ENCODE measurements at regions not wholly inside any gene's neighbourhood (a gene's known extent, or its start where the extent isn't known, plus 50 kb on each side); places are given as distances from the start of the nearest gene placed in this dataset.
"Not testable (repeated sequence)": the region's sequence is repeated elsewhere in the genome, so short reads cannot be mapped to it uniquely, and the experiment has no call there.

DNA sequence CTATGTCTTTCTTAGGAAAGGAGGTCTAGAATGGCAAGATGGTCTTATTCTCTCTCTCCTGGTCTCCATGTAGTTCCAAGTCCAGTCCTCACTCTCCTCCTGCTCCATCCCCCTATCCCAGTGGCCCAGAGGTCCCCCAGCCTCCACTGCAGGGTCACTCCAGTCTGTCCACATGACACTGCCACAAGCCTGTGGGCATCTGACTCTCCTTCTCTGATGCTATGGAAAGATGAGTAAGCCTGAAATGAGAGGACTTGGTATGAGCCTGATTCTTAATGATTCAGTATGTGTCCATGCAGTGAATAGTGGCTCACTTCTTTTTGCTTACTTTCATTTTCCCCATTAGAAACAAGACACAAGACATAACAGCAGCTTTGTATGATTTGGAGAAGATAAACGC lies 516.8 kb upstream of the ADGRL3 start:
- no peaks in the 10 kb centered on the region for H3K27me3 ChIP-seq (ENCODE audit: control insufficient read depth in 1 of 2, insufficient read depth in 2 of 2, low read length in 2 of 2)
- H3K9ac ChIP-seq (ENCODE audit: low read depth in 1 of 2, low read length in 2 of 2): no peak overlapping the region
- no peaks in the 10 kb centered on the region for H3K4me1 ChIP-seq (ENCODE audit: control insufficient read depth in 1 of 2, insufficient read depth in 2 of 2, low read length in 2 of 2)
- peak overlapping the region; percentile 43 for H3K27ac ChIP-seq (ENCODE audit: low read depth, low read length)
- no peak overlapping the region for H3K4me3 ChIP-seq (ENCODE audit: low read depth in 1 of 2, low read length in 2 of 2)
- no peaks in the 10 kb centered on the region for H3K9me3 ChIP-seq (ENCODE audit: control insufficient read depth in 1 of 2, low read length in 2 of 2)
- no peaks in the 10 kb centered on the region for H3K36me3 ChIP-seq (ENCODE audit: control insufficient read depth in 1 of 2, insufficient read depth in 2 of 2, low read length in 2 of 2)

DNA sequence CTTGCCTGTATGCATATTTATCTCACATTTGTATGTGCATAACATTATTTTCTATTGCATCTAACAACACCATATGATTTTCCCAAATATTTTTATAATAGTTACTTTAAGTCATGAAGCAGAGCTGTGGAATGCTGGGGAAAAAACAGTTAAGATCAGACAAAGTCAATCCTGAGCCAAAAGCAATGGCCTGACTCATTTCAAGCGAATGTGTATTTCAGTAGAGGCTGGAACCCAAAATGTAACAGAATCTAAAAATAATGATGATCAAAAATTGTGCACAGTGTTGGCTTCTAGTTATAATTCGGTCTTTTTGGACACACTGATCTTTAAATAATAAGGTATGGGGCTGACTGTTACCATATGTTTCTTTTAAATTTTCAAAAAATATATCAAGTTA lies 516.2 kb upstream of the ADGRL3 start:
- no peaks in the 10 kb centered on the region for H3K4me1 ChIP-seq (ENCODE audit: control insufficient read depth in 1 of 2, insufficient read depth in 2 of 2, low read length in 2 of 2)
- H3K27me3 ChIP-seq (ENCODE audit: control insufficient read depth in 1 of 2, insufficient read depth in 2 of 2, low read length in 2 of 2): no peaks in the 10 kb centered on the region
- H3K4me3 ChIP-seq (ENCODE audit: low read depth in 1 of 2, low read length in 2 of 2): no peak overlapping the region
- no peak overlapping the region for H3K27ac ChIP-seq (ENCODE audit: low read depth, low read length)
- H3K36me3 ChIP-seq (ENCODE audit: control insufficient read depth in 1 of 2, insufficient read depth in 2 of 2, low read length in 2 of 2): no peaks in the 10 kb centered on the region
- H3K9ac ChIP-seq (ENCODE audit: low read depth in 1 of 2, low read length in 2 of 2): no peak overlapping the region
- H3K9me3 ChIP-seq (ENCODE audit: control insufficient read depth in 1 of 2, low read length in 2 of 2): peaks cover 0 to 3% of the 10 kb centered on the region in 2 donors

- not testable (repeated sequence) for H3K27ac ChIP-seq (ENCODE audit: low read depth, low read length); H3K36me3 ChIP-seq (ENCODE audit: control insufficient read depth in 1 of 2, insufficient read depth in 2 of 2, low read length in 2 of 2); H3K9me3 ChIP-seq (ENCODE audit: control insufficient read depth in 1 of 2, low read length in 2 of 2); H3K9ac ChIP-seq (ENCODE audit: low read depth in 1 of 2, low read length in 2 of 2); H3K4me1 ChIP-seq (ENCODE audit: control insufficient read depth in 1 of 2, insufficient read depth in 2 of 2, low read length in 2 of 2); H3K27me3 ChIP-seq (ENCODE audit: control insufficient read depth in 1 of 2, insufficient read depth in 2 of 2, low read length in 2 of 2); H3K4me3 ChIP-seq (ENCODE audit: low read depth in 1 of 2, low read length in 2 of 2)
Observed at GRCh38 chr4:60696062-60696461, 504.1 kb upstream of the ADGRL3 start.

DNA sequence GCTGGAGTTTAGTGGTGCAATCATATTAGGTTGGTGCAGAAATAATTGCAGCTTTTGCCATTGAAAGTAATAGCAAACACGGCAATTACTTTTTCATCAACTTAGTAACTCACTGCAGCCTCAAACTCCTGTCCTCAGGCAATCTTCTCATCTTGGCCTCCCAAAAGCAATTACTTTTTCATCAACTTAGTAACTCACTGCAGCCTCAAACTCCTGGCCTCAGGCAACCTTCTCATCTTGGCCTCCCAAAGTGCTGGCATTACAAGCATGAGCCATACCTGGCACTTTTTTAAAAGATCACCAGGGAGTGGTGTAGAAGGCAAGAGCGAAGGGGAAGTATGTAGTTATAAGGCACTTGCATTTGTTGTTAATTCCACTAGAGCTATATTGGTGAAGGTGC lies 491.1 kb upstream of the ADGRL3 start:
- Histone ChIP-seq H3K36me3 (ENCODE audit: control insufficient read depth in 1 of 2, insufficient read depth in 2 of 2, low read length in 2 of 2) (no peaks in the 10 kb centered on the region), H3K27ac (ENCODE audit: low read depth, low read length) (no peak overlapping the region), H3K9ac (ENCODE audit: low read depth in 1 of 2, low read length in 2 of 2) (no peak overlapping the region), H3K9me3 (ENCODE audit: control insufficient read depth in 1 of 2, low read length in 2 of 2) (no peaks in the 10 kb centered on the region), H3K4me3 (ENCODE audit: low read depth in 1 of 2, low read length in 2 of 2) (no peak overlapping the region), H3K4me1 (ENCODE audit: control insufficient read depth in 1 of 2, insufficient read depth in 2 of 2, low read length in 2 of 2) (no peaks in the 10 kb centered on the region), H3K27me3 (ENCODE audit: control insufficient read depth in 1 of 2, insufficient read depth in 2 of 2, low read length in 2 of 2) (no peaks in the 10 kb centered on the region)

- H3K36me3 ChIP-seq (ENCODE audit: control insufficient read depth in 1 of 2, insufficient read depth in 2 of 2, low read length in 2 of 2): no peaks in the 10 kb centered on the region
- H3K9me3 ChIP-seq (ENCODE audit: control insufficient read depth in 1 of 2, low read length in 2 of 2): no peaks in the 10 kb centered on the region
- H3K4me1 ChIP-seq (ENCODE audit: control insufficient read depth in 1 of 2, insufficient read depth in 2 of 2, low read length in 2 of 2): no peaks in the 10 kb centered on the region
- H3K27me3 ChIP-seq (ENCODE audit: control insufficient read depth in 1 of 2, insufficient read depth in 2 of 2, low read length in 2 of 2): no peaks in the 10 kb centered on the region
- no peak overlapping the region for H3K27ac ChIP-seq (ENCODE audit: low read depth, low read length)
- no peak overlapping the region for H3K4me3 ChIP-seq (ENCODE audit: low read depth in 1 of 2, low read length in 2 of 2)
- no peak overlapping the region for H3K9ac ChIP-seq (ENCODE audit: low read depth in 1 of 2, low read length in 2 of 2)
Observed at GRCh38 chr4:60718874-60719273, 481.3 kb upstream of the ADGRL3 start.

GRCh38 chr4:60721685-60722084 lies 478.4 kb upstream of the ADGRL3 start:
- Histone ChIP-seq H3K9ac (ENCODE audit: low read depth in 1 of 2, low read length in 2 of 2) (no peak overlapping the region), H3K27me3 (ENCODE audit: control insufficient read depth in 1 of 2, insufficient read depth in 2 of 2, low read length in 2 of 2) (no peaks in the 10 kb centered on the region), H3K36me3 (ENCODE audit: control insufficient read depth in 1 of 2, insufficient read depth in 2 of 2, low read length in 2 of 2) (no peaks in the 10 kb centered on the region), H3K4me3 (ENCODE audit: low read depth in 1 of 2, low read length in 2 of 2) (no peak overlapping the region), H3K4me1 (ENCODE audit: control insufficient read depth in 1 of 2, insufficient read depth in 2 of 2, low read length in 2 of 2) (no peaks in the 10 kb centered on the region), H3K9me3 (ENCODE audit: control insufficient read depth in 1 of 2, low read length in 2 of 2) (no peaks in the 10 kb centered on the region), H3K27ac (ENCODE audit: low read depth, low read length) (no peak overlapping the region)

DNA sequence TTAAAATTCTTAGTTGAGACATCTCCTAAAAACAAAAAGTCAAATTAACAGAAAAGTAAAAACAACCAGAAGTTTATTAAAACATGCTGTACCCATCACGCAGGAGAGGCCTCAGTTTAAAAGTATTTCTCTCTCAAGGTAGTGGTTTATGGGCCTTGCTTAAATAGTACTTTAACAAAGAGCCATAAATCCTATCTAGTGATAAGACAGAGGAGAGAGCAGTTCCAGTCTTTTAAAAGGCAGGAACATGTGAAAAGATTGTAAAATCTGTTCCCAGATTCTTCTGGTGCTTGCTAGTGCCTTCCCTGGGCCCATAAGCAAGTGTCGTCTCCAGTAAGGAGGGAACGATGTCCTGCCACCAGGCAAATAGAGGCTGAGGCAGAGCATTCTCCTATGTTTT lies 476.3 kb upstream of the ADGRL3 start:
- H3K27ac ChIP-seq (ENCODE audit: low read depth, low read length): no peak overlapping the region
- no peaks in the 10 kb centered on the region for H3K4me1 ChIP-seq (ENCODE audit: control insufficient read depth in 1 of 2, insufficient read depth in 2 of 2, low read length in 2 of 2)
- H3K36me3 ChIP-seq (ENCODE audit: control insufficient read depth in 1 of 2, insufficient read depth in 2 of 2, low read length in 2 of 2): no peaks in the 10 kb centered on the region
- no peaks in the 10 kb centered on the region for H3K27me3 ChIP-seq (ENCODE audit: control insufficient read depth in 1 of 2, insufficient read depth in 2 of 2, low read length in 2 of 2)
- no peaks in the 10 kb centered on the region for H3K9me3 ChIP-seq (ENCODE audit: control insufficient read depth in 1 of 2, low read length in 2 of 2)
- no peak overlapping the region for H3K4me3 ChIP-seq (ENCODE audit: low read depth in 1 of 2, low read length in 2 of 2)
- H3K9ac ChIP-seq (ENCODE audit: low read depth in 1 of 2, low read length in 2 of 2): no peak overlapping the region

GRCh38 chr4:60724623-60725022 lies 475.5 kb upstream of the ADGRL3 start:
- Histone ChIP-seq H3K9ac (ENCODE audit: low read depth in 1 of 2, low read length in 2 of 2) (no peak overlapping the region), H3K27me3 (ENCODE audit: control insufficient read depth in 1 of 2, insufficient read depth in 2 of 2, low read length in 2 of 2) (no peaks in the 10 kb centered on the region), H3K9me3 (ENCODE audit: control insufficient read depth in 1 of 2, low read length in 2 of 2) (no peaks in the 10 kb centered on the region), H3K4me1 (ENCODE audit: control insufficient read depth in 1 of 2, insufficient read depth in 2 of 2, low read length in 2 of 2) (no peaks in the 10 kb centered on the region), H3K36me3 (ENCODE audit: control insufficient read depth in 1 of 2, insufficient read depth in 2 of 2, low read length in 2 of 2) (no peaks in the 10 kb centered on the region), H3K27ac (ENCODE audit: low read depth, low read length) (no peak overlapping the region), H3K4me3 (ENCODE audit: low read depth in 1 of 2, low read length in 2 of 2) (no peak overlapping the region)

DNA sequence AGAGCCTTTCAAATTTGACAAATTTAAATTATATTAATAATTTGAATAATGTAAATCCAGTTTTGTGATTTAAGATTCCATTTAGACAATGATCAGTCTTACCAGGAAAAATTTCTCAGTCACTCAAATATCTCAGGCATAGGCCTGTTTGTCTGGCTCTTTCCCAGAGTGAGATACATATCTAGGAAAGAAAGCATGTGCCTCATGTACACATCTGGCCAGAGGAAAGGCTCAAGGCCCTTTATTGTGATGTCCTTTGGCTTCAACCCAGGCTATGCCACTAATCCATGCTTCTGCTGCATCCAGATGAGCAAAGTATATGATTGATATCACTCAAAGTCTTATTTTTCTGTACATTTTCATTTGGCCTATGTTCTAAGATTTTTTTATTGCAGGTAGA lies 473.3 kb upstream of the ADGRL3 start:
- Histone ChIP-seq H3K9me3 (ENCODE audit: control insufficient read depth in 1 of 2, low read length in 2 of 2) (no peaks in the 10 kb centered on the region), H3K36me3 (ENCODE audit: control insufficient read depth in 1 of 2, insufficient read depth in 2 of 2, low read length in 2 of 2) (no peaks in the 10 kb centered on the region), H3K27ac (ENCODE audit: low read depth, low read length) (no peak overlapping the region), H3K4me3 (ENCODE audit: low read depth in 1 of 2, low read length in 2 of 2) (no peak overlapping the region), H3K9ac (ENCODE audit: low read depth in 1 of 2, low read length in 2 of 2) (no peak overlapping the region), H3K4me1 (ENCODE audit: control insufficient read depth in 1 of 2, insufficient read depth in 2 of 2, low read length in 2 of 2) (no peaks in the 10 kb centered on the region), H3K27me3 (ENCODE audit: control insufficient read depth in 1 of 2, insufficient read depth in 2 of 2, low read length in 2 of 2) (no peaks in the 10 kb centered on the region)

- H3K4me1 ChIP-seq (ENCODE audit: control insufficient read depth in 1 of 2, insufficient read depth in 2 of 2, low read length in 2 of 2): no peaks in the 10 kb centered on the region
- H3K27me3 ChIP-seq (ENCODE audit: control insufficient read depth in 1 of 2, insufficient read depth in 2 of 2, low read length in 2 of 2): no peaks in the 10 kb centered on the region
- no peak overlapping the region for H3K4me3 ChIP-seq (ENCODE audit: low read depth in 1 of 2, low read length in 2 of 2)
- no peaks in the 10 kb centered on the region for H3K9me3 ChIP-seq (ENCODE audit: control insufficient read depth in 1 of 2, low read length in 2 of 2)
- H3K27ac ChIP-seq (ENCODE audit: low read depth, low read length): no peak overlapping the region
- no peak overlapping the region for H3K9ac ChIP-seq (ENCODE audit: low read depth in 1 of 2, low read length in 2 of 2)
- H3K36me3 ChIP-seq (ENCODE audit: control insufficient read depth in 1 of 2, insufficient read depth in 2 of 2, low read length in 2 of 2): no peaks in the 10 kb centered on the region
Observed at GRCh38 chr4:60729194-60729593, 470.9 kb upstream of the ADGRL3 start.

DNA sequence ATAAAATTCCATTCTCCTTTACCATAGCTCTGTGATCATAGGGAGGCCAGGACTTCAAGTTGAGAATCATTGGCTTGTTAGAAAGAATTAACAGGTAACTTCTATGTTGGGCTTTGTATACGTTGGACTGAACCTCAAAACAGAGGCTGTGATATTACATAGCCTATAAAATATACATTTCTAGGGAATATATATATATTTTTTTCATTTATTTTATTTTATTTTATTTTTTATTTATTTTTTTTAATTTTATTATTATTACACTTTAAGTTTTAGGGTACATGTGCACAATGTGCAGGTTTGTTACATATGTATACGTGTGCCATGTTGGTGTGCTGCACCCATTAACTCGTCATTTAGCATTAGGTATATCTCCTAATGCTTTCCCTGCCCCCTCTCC lies 470.4 kb upstream of the ADGRL3 start:
- not testable (repeated sequence) for H3K4me1 ChIP-seq (ENCODE audit: control insufficient read depth in 1 of 2, insufficient read depth in 2 of 2, low read length in 2 of 2); H3K27me3 ChIP-seq (ENCODE audit: control insufficient read depth in 1 of 2, insufficient read depth in 2 of 2, low read length in 2 of 2); H3K9ac ChIP-seq (ENCODE audit: low read depth in 1 of 2, low read length in 2 of 2)

More for the DNA sequence above, 470.4 kb upstream of the ADGRL3 start:
- not testable (repeated sequence) for H3K36me3 ChIP-seq (ENCODE audit: control insufficient read depth in 1 of 2, insufficient read depth in 2 of 2, low read length in 2 of 2); H3K27ac ChIP-seq (ENCODE audit: low read depth, low read length); H3K4me3 ChIP-seq (ENCODE audit: low read depth in 1 of 2, low read length in 2 of 2); H3K9me3 ChIP-seq (ENCODE audit: control insufficient read depth in 1 of 2, low read length in 2 of 2)

All from duodenal mucosa (tissue), 2 donors.